GM18909 (cell line): ENCODE measurements at regions not wholly inside any gene's neighbourhood (a gene's known extent, or its start where the extent isn't known, plus 50 kb on each side); places are given as distances from the start of the nearest gene placed in this dataset.
"Not testable (repeated sequence)": the region's sequence is repeated elsewhere in the genome, so short reads cannot be mapped to it uniquely, and the experiment has no call there.

Experiments
- ATAC-seq: cut with Tn5 transposase; IDR thresholded peaks from one replicate; pipeline ENCODE4 v1.9.1; 2021; ENCODE audit warnings: mild to moderate bottlenecking; ENCODE audit not compliant: unreplicated experiment, poor library complexity

- ATAC-seq = no peak
Observed at GRCh38 chr11:11220786-11221185, 132.3 kb downstream of the CSNK2A3 start.

DNA sequence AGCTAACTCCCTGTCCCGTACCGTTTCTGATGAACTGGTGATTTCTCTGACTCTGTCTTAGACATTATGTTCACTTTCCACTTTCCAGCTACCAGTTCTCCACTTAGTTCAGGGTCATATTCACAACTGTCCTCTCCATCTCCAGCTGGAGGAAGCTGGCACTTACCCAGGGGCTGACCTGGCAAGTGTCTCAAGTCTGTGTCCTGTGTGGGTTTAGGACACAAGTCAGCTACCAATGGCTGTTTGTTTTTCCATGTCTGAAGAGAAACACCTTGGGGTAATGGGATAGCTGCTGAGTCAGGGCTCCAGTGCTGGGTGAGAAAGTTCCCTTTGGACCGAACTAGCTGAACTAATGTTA lies 134.4 kb downstream of the CSNK2A3 start:
- no peak for ATAC-seq

- no peak for ATAC-seq
Observed at GRCh38 chr11:11217929-11218628, 135.0 kb downstream of the CSNK2A3 start.

DNA sequence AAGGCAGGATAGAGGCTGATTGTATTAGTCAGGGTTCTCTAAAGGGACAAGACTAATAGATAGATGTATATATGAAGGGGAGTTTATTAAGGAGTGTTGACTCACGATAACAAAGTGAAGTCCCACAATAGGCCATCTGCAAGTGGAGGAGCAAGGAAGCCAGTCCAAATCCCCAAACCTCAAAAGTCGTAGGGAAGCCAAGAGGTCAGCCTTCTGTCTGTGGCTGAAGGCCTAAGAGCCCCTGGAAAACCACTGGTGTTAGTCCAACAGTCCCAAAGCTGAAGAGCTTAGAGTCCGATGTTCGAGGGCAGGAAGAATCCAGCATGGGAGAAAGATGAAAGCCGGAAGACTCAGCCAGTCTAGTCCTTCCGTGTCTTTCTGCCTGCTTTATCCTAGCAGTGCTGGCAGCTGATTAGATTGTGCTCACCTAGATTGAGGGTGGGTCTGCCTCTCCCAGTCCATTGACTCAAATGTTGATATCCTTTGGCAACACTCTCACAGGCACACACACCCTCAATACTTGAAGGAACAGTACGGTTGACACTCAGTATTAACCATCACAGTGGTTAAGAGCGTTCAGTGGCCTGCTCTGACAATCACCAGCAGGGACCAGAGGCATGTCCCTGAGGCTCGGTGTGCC lies 135.6 kb downstream of the CSNK2A3 start:
- ATAC-seq = no peak

GRCh38 chr11:11215944-11216343 lies 137.1 kb downstream of the CSNK2A3 start:
- ATAC-seq = no peak

GRCh38 chr11:11215058-11215815 lies 137.8 kb downstream of the CSNK2A3 start:
- no peak for ATAC-seq

DNA sequence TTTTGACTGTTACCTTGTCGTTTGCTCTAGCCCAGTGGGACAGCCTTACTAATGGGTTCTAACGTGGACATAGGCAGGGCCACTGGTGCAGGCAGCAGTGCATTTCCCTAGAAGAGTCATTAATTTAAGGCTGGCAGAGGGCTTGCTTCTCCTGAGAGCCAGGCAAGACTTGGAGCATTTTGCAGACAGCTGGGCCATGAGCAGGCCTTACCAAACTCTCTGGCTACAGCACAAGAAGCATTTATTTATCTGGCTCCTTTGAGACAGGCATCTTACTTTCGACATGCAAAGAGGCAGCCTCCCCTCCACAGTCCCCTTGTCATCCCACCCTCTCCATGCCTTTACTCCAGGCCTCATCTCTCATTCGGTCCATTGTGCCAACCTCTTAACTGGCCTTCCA lies 139.9 kb downstream of the CSNK2A3 start:
- ATAC-seq = no peak

GRCh38 chr11:11211888-11212287 lies 141.2 kb downstream of the CSNK2A3 start:
- no peak for ATAC-seq

GRCh38 chr11:11211186-11211585 lies 141.9 kb downstream of the CSNK2A3 start:
- no peak for ATAC-seq

GRCh38 chr11:11210446-11210845 lies 142.6 kb downstream of the CSNK2A3 start:
- no peak for ATAC-seq

GRCh38 chr11:11209967-11210366 lies 143.1 kb downstream of the CSNK2A3 start:
- no peak for ATAC-seq

DNA sequence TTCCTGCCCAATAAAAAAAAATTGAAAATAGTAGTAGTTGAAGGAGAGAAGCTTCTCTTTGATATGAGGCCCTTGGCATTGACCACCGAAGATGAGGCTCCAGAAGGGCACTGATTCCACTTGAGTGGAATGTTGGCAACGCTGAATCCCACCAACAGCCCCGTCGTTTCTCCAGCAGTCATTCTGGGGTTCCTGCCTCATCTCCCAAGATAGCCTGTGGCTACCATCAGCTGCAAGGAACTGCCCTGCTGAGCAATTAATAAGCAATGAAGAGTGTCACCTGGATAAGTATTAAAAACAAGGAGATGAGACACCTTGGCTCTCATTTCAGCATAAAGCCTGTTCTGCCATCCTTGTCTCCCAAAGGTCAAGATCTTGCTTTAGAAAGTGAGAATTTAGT lies 144.1 kb downstream of the CSNK2A3 start:
- ATAC-seq = no peak

DNA sequence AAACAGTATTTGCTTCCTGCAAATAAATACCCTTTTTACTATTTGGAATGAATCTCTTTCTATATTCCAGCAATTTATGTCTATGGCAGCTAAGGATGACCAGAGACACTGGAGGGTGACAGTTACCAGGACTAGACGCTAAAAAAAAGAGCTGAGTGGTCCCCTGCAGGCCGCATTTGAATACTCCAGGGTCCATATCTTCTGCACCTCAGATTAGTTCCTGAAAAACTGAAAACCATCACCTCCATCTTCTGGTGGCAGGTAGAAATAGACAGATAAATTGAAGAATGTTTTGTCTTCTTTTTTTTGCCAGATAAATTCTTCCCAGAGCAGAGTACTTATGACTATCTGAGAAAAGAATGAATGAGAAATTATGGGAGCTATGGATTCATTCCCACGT lies 145.6 kb downstream of the CSNK2A3 start:
- ATAC-seq = no peak

DNA sequence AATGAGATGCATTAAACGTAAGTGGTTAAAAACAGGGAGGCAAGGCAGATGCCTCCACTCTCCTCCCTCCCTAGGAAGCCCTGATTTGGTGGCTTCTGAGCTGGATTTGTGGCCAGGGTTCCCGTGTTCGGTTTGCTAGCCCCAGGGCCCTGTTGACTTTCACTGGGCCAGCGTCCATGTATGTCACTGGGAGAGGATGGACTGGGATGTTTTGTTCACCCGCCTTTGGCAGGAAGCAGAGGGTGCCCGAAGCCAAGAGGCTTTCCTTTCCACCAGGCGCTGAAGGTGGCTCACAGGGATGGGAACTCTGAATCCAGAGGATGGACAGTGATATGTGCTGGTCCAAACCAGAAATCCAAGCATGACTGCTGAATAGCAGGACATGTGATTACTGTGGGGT lies 146.6 kb downstream of the CSNK2A3 start:
- no peak for ATAC-seq

GRCh38 chr11:11202885-11203284 lies 150.2 kb downstream of the CSNK2A3 start:
- no peak for ATAC-seq

DNA sequence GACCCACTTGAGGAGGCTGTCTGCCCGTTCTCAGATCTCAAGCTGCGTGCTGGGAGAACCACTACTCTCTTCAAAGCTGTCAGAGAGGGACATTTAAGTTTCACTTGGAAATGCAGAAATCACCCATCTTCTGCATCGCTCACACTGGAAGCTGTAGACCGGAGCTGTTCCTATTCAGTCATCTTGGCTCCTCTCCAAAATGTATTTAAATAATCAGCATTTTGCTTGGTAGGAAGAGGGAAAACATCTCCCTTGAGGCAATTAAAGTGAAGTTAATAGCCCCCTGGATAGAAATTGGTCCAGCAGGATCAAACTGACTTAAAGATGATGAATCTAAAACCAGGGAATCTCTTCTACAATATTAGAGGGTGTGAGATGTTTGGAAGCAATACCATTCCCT lies 151.7 kb downstream of the CSNK2A3 start:
- ATAC-seq = not testable (repeated sequence)

DNA sequence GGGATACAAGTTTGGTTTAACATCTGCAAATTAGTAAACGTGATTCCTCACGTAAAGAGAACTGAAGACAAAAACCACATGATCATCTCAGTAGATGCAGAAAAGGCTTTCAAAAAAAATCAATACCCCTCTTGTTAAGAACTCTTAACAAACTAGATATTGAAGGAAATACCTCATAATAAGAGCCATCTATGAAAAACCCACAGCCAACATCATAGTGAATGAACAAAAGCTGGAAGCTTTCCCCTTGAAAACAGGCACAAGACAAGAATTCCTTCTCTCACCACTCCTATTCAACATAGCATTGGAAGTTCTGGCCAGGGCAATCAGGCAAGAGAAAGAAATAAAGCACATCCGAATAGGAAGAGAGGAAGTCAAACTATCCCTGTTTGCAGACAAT lies 160.5 kb downstream of the CSNK2A3 start:
- no peak for ATAC-seq

DNA sequence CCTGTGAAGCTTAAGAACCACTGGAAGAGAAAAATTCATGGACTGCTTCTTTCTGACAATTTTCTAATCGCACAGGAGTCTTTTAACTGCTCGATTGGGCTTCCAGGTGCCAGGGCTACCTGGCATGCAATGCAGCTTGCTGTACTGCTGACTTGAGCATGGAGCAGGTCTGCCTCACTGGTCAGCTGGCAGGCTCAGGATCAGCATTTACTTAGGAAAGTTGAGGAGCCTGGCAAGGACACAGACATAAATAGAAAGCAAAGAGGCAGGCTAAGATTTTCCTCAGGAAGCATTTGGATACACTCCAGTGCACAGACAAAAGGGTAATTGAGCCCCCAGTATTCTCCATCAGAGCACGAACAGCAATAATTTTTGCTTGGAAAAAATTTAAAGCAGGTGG lies 163.5 kb downstream of the CSNK2A3 start:
- no peak for ATAC-seq

GRCh38 chr11:11186249-11186648 lies 166.8 kb downstream of the CSNK2A3 start:
- ATAC-seq = no peak

- ATAC-seq = no peak
Observed at GRCh38 chr11:11182261-11182660, 170.8 kb downstream of the CSNK2A3 start.
